GM12891 (cell line): ENCODE measurements at regions not wholly inside any gene's neighbourhood (a gene's known extent, or its start where the extent isn't known, plus 50 kb on each side); places are given as distances from the start of the nearest gene placed in this dataset.

ENCODE experiments used
- PAX5 ChIP-seq: IDR thresholded peaks from 2 replicates; pipeline ENCODE4 v1.6.1; 2011; ENCODE audit warnings: low read length, moderate library complexity, mild to moderate bottlenecking; ENCODE audit not compliant: insufficient read depth, severe bottlenecking
- POLR2A ChIP-seq: IDR thresholded peaks from 2 replicates; pipeline ENCODE4 v1.6.1; 2011; ENCODE audit warnings: low read depth, low read length, control low read depth
- POLR2AphosphoS5 ChIP-seq: IDR thresholded peaks from 2 replicates; pipeline ENCODE4 v1.6.1; 2011; ENCODE audit warnings: low read depth, low read length, control low read depth
- POU2F2 ChIP-seq: IDR thresholded peaks from 2 replicates; pipeline ENCODE4 v1.6.1; 2011; ENCODE audit warnings: low read depth, mild to moderate bottlenecking, control low read depth, low read length, moderate library complexity
- SPI1 ChIP-seq: IDR thresholded peaks from 2 replicates; pipeline ENCODE4 v1.6.1; 2011; ENCODE audit warnings: low read depth, low read length, control low read depth
- TAF1 ChIP-seq: IDR thresholded peaks from 2 replicates; pipeline ENCODE4 v1.6.1; 2011; ENCODE audit warnings: low read depth, low read length, control low read depth

GRCh38 chr22:26892166-26893041 is 235.0 kb downstream of the MIAT start:
- TF ChIP-seq TAF1 (no peak), POLR2AphosphoS5 (no peak), POLR2A (no peak), POU2F2 (no peak), PAX5 (no peak), SPI1 (no peak)
